ENCODE measurements at regions not wholly inside any gene's neighbourhood (a gene's known extent, or its start where the extent isn't known, plus 50 kb on each side); places are given as distances from the start of the nearest gene placed in this dataset.
"Not testable (repeated sequence)": the region's sequence is repeated elsewhere in the genome, so short reads cannot be mapped to it uniquely, and the experiment has no call there.

- Mint-ChIP-seq H3K36me3 (ENCODE audit: low read depth) (peaks cover 3% of the 10 kb centered on the region), H3K27me3 (peaks cover 61% of the 10 kb centered on the region), H3K4me1 (peaks cover 2% of the 10 kb centered on the region), H3K27ac (no peak overlapping the region), H3K4me3 (peak overlapping the region; percentile 66)
- DNase-seq (no peak), ATAC-seq (no peak)
- H3K9me3 ChIP-seq (ENCODE audit: control insufficient read depth, low read length, poor library complexity, severe bottlenecking): no peaks in the 10 kb centered on the region
These were observed 106.5 kb upstream of the STOX2 start for GRCh38 chr4:183798301-183799253.

DNA sequence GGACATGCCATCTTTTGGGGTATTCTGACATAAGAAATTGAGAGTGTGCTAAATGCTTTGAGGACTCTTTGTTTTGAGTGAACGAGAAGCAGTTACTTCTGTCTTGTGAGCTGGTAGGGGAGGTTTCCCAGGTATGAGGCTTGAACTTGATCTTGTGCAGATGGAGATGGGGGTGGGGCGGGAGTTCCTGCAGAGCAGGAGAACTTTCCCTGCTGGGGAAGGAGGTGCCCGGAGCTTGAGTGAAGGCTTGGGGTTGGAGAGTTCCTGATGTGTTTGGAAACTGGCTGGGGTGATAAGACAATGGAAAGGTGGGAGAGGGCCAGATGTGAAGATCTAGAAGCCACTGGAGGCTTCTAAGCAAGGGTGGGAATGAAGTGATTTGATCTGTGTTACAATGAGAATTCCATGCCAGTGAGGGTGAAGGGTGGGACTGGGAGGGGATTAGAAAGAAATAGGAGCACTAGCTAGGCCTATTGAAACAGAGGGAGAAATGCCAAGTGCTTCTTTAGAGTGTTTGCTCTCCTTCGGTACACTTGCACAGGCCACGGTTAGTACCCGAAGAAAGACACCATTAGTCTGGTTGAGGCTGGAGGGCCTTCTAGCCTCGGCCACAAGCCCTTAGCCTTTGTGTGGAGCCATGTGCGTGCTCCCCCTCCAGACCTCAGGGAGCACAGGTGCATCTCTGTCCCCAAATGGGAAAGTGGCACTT, 103.5 kb upstream of the STOX2 start:
- H3K9me3 ChIP-seq (ENCODE audit: control insufficient read depth, low read length, poor library complexity, severe bottlenecking): no peaks in the 10 kb centered on the region
- peaks cover 4% of the 10 kb centered on the region for H3K4me1 Mint-ChIP-seq
- H3K27ac Mint-ChIP-seq: no peak overlapping the region
- peaks cover 3% of the 10 kb centered on the region for H3K36me3 Mint-ChIP-seq (ENCODE audit: low read depth)
- H3K4me3 Mint-ChIP-seq: no peak overlapping the region
- no peak for ATAC-seq
- DNase-seq: no peak
- H3K27me3 Mint-ChIP-seq: peaks cover 54% of the 10 kb centered on the region

DNA sequence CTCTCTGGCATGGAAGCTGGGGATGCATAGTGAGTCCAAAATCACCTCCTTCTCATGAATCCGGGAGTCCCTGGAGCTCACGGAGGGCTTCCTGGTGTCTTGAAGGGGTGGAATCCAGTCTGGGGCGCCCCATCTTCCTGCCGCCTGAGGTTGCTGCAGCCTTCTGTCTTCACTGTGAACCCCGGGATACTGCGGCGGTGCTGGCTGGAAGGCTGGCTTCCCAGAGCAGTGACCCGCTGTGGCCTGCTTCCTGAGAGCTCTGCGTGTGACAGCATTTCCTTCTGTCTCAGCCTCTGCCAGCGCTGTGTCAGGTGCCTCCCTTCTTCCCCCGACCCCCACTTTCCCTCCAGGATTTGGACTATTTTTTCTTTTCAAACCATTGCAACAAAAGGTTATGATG, 98.8 kb upstream of the STOX2 start:
- H3K27ac Mint-ChIP-seq: no peak overlapping the region

GRCh38 chr4:183807420-183808096, 97.5 kb upstream of the STOX2 start:
- H3K4me3 Mint-ChIP-seq: no peak overlapping the region
- H3K4me1 Mint-ChIP-seq: peaks cover 2% of the 10 kb centered on the region
- H3K36me3 Mint-ChIP-seq (ENCODE audit: low read depth): no peaks in the 10 kb centered on the region
- peaks cover 43% of the 10 kb centered on the region for H3K27me3 Mint-ChIP-seq
- H3K27ac Mint-ChIP-seq: no peak overlapping the region
- no peak for DNase-seq
- ATAC-seq: no peak
- no peaks in the 10 kb centered on the region for H3K9me3 ChIP-seq (ENCODE audit: control insufficient read depth, low read length, poor library complexity, severe bottlenecking)

More for the DNA sequence above, 98.8 kb upstream of the STOX2 start:
- ATAC-seq (no peak), DNase-seq (no peak)
- H3K9me3 ChIP-seq (ENCODE audit: control insufficient read depth, low read length, poor library complexity, severe bottlenecking): no peaks in the 10 kb centered on the region
- Mint-ChIP-seq H3K4me1 (peaks cover 2% of the 10 kb centered on the region), H3K4me3 (no peak overlapping the region), H3K36me3 (ENCODE audit: low read depth) (peaks cover 2% of the 10 kb centered on the region), H3K27me3 (peaks cover 52% of the 10 kb centered on the region)

DNA sequence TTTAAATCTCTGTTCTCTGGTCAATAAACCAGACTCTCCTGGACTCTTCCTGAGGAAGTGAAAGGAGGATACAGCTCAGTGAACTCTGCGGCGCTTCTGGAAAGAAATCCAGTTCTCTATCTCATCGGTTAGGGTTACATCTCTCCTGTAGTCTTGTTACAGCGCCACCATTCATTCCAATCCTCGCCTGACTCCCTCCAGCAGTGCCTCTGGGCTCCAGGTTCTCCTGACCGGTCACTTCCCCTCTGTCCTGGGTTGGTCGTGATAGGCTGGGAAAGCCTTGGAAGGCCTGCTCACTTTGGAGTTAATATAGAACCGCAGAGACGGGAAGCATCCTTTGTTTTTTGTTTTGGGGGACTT, 97.0 kb upstream of the STOX2 start:
- Mint-ChIP-seq H3K36me3 (ENCODE audit: low read depth) (no peaks in the 10 kb centered on the region), H3K4me1 (peaks cover 2% of the 10 kb centered on the region), H3K27me3 (peaks cover 37% of the 10 kb centered on the region), H3K4me3 (no peak overlapping the region), H3K27ac (no peak overlapping the region)
- H3K9me3 ChIP-seq (ENCODE audit: control insufficient read depth, low read length, poor library complexity, severe bottlenecking): no peaks in the 10 kb centered on the region
- DNase-seq (no peak), ATAC-seq (no peak)

GRCh38 chr4:183812567-183812966, 92.5 kb upstream of the STOX2 start:
- no peak overlapping the region for H3K27ac Mint-ChIP-seq
- H3K4me3 Mint-ChIP-seq: no peak overlapping the region
- no peaks in the 10 kb centered on the region for H3K4me1 Mint-ChIP-seq

GRCh38 chr4:183814461-183814860, 90.6 kb upstream of the STOX2 start:
- peaks cover 23% of the 10 kb centered on the region for H3K27me3 Mint-ChIP-seq
- no peak for DNase-seq
- H3K27ac Mint-ChIP-seq: no peak overlapping the region
- no peaks in the 10 kb centered on the region for H3K36me3 Mint-ChIP-seq (ENCODE audit: low read depth)
- no peaks in the 10 kb centered on the region for H3K4me1 Mint-ChIP-seq
- no peak overlapping the region for H3K4me3 Mint-ChIP-seq
- no peaks in the 10 kb centered on the region for H3K9me3 ChIP-seq (ENCODE audit: control insufficient read depth, low read length, poor library complexity, severe bottlenecking)
- ATAC-seq: no peak

More at GRCh38 chr4:183812567-183812966, 92.5 kb upstream of the STOX2 start:
- H3K9me3 ChIP-seq (ENCODE audit: control insufficient read depth, low read length, poor library complexity, severe bottlenecking): no peaks in the 10 kb centered on the region
- ATAC-seq (no peak), DNase-seq (no peak)
- H3K27me3 Mint-ChIP-seq: peaks cover 33% of the 10 kb centered on the region
- no peaks in the 10 kb centered on the region for H3K36me3 Mint-ChIP-seq (ENCODE audit: low read depth)

GRCh38 chr4:183816077-183816476, 89.0 kb upstream of the STOX2 start:
- Mint-ChIP-seq H3K27ac (no peak overlapping the region), H3K36me3 (ENCODE audit: low read depth) (no peaks in the 10 kb centered on the region), H3K4me3 (no peak overlapping the region), H3K4me1 (no peaks in the 10 kb centered on the region), H3K27me3 (peaks cover 24% of the 10 kb centered on the region)
- DNase-seq: no peak
- no peaks in the 10 kb centered on the region for H3K9me3 ChIP-seq (ENCODE audit: control insufficient read depth, low read length, poor library complexity, severe bottlenecking)
- no peak for ATAC-seq

DNA sequence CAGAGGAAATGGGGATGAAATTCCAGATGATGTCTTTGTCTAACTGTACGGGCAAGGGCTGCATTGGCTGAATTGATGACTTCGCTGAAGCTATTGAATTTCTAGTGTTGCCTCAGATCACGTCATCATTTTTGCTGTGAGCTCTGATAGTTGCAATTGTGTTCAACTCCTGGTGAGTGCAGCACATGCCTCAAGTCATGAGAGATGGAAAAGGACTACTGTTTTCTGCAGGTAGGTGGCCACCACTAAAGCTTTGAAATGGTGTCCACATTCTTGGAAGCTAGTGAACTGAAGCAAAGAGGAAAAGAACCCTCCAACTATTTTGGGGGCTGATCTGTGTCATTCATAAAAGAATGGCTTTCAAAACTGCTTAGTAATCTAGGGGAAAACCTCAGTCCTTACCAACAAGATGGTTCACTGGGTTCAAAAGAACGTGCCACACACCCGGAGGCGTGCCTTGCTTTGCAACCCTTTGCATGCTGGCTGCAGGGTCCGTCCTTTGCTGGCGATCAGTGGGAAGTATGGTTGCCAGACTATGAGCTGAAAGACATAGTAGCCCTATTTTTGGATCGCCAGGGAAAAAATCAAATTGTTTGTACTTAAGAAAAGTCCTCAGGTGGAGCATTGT, 88.1 kb upstream of the STOX2 start:
- DNase-seq (no peak), ATAC-seq (no peak)
- no peaks in the 10 kb centered on the region for H3K4me1 Mint-ChIP-seq
- no peak overlapping the region for H3K27ac Mint-ChIP-seq
- no peaks in the 10 kb centered on the region for H3K36me3 Mint-ChIP-seq (ENCODE audit: low read depth)
- no peak overlapping the region for H3K4me3 Mint-ChIP-seq
- peaks cover 28% of the 10 kb centered on the region for H3K27me3 Mint-ChIP-seq
- H3K9me3 ChIP-seq (ENCODE audit: control insufficient read depth, low read length, poor library complexity, severe bottlenecking): no peaks in the 10 kb centered on the region

DNA sequence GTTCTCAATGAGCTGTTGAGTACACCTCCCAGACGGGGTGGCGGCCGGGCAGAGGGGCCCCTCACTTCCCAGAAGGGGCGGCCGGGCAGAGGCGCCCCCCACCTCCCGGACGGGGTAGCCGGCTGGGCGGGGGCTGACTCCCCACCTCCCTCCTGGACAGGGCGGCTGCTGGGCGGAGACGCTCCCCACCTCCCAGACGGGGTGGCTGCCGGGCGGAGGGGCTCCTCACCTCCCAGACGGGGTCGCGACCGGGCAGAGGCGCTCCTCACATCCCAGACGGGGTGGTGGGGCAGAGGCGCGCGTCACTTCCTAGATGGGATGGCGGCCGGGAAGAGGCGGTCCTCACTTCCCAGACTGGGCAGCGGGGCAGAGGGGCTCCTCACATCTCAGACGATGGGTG, 86.5 kb upstream of the STOX2 start:
- H3K27ac Mint-ChIP-seq; H3K4me3 Mint-ChIP-seq; DNase-seq; H3K4me1 Mint-ChIP-seq; H3K36me3 Mint-ChIP-seq (ENCODE audit: low read depth); ATAC-seq; H3K9me3 ChIP-seq (ENCODE audit: control insufficient read depth, low read length, poor library complexity, severe bottlenecking): not testable (repeated sequence)
- H3K27me3 Mint-ChIP-seq: peaks cover 34% of the 10 kb centered on the region

DNA sequence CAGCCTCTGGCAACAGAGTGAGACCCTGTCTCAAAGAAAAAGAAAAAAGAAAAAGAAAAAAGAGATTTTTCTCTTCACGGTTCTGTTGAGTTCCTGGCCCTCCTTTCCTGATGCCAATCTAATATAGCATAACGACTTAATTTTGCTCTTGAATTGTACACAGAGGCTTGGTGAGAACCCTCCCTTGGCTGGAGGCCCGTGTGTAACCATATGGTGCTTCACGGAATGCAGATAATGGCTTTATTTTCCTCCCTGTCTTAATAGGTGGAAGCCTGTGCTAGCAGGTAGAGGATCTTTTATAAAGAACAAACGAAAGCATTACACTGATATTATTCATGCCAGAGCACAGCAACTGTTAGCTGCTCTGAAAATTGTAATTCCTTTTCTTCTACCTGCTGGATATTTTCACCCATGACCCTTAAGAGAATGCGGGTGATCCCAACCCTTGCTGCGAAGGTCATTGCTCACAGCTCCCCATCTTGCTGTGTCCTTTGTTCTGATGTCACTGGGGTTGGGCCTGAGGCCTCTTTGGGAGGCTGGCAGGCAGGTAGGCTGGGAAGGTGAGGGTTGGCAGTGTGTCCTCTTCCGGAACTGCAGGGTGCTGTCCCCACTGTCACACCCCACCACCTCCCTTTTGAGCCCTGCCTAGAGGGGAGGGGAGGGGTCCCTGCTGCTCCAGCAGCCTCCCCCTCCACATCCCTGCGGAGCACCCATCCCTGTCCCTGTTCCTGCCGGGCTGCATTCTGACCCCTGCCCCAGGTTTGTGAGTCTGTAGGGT, 83.8 kb upstream of the STOX2 start:
- H3K9me3 ChIP-seq (ENCODE audit: control insufficient read depth, low read length, poor library complexity, severe bottlenecking): no peaks in the 10 kb centered on the region
- no peak overlapping the region for H3K4me3 Mint-ChIP-seq
- ATAC-seq: no peak
- no peak for DNase-seq
- H3K4me1 Mint-ChIP-seq: peaks cover 2% of the 10 kb centered on the region
- peaks cover 24% of the 10 kb centered on the region for H3K27me3 Mint-ChIP-seq
- no peaks in the 10 kb centered on the region for H3K36me3 Mint-ChIP-seq (ENCODE audit: low read depth)
- no peak overlapping the region for H3K27ac Mint-ChIP-seq

DNA sequence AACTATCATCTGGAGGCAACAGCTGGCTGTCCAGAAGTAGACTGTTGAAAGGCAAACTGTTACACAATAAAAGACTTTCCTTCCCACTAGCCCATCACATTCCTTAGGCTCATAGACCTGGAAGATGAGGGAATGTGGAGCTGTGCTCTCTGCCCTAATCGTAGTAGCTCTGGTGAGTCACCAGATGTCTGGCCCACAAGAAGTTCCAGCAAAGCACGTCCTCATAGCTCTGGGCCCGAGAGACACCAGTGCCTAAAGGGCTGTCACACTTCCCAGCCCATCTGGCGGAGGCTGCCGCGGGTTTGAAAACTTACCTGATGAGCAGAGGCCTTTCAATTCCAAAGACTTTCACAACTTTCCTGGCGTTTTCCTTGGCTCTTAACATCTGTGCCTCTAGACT, 81.7 kb upstream of the STOX2 start:
- no peaks in the 10 kb centered on the region for H3K9me3 ChIP-seq (ENCODE audit: control insufficient read depth, low read length, poor library complexity, severe bottlenecking)
- no peak for ATAC-seq
- Mint-ChIP-seq H3K36me3 (ENCODE audit: low read depth) (no peaks in the 10 kb centered on the region), H3K4me3 (no peak overlapping the region), H3K27ac (no peak overlapping the region), H3K4me1 (peaks cover 11% of the 10 kb centered on the region), H3K27me3 (peaks cover 28% of the 10 kb centered on the region)
- no peak for DNase-seq
